Iris pigment epithelial cell (primary cell): ENCODE measurements at regions not wholly inside any gene's neighbourhood (a gene's known extent, or its start where the extent isn't known, plus 50 kb on each side); places are given as distances from the start of the nearest gene placed in this dataset.
"Not testable (repeated sequence)": the region's sequence is repeated elsewhere in the genome, so short reads cannot be mapped to it uniquely, and the experiment has no call there.

Source experiments
- DNase-seq: peaks from one replicate; pipeline ENCODE4 v3.0.0-alpha.2; 2011; ENCODE audit warnings: low read depth

GRCh38 chr13:24618011-24618955, 61.9 kb upstream of the ATP12A start:
- peak; percentile 9 for DNase-seq

DNA sequence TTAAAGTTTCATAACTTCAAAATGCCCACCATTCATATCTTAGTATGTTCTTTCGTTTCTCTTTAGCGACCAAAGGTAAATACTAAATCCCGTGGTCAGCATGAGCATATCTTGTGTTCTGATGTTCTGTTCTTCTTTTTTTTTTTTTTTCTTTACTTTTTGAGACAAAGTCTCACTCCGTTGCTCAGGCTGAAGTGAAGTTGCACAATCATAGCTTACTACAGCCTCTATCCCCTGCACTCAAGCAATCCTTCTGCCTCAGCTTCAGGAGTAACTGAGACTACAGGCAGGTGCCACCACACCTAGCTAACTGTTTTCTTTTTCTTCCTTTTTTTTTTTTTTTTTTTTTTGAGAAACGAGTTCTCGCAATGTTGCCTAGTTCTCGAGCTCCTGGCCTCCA, 60.9 kb upstream of the ATP12A start:
- DNase-seq: no peak

DNA sequence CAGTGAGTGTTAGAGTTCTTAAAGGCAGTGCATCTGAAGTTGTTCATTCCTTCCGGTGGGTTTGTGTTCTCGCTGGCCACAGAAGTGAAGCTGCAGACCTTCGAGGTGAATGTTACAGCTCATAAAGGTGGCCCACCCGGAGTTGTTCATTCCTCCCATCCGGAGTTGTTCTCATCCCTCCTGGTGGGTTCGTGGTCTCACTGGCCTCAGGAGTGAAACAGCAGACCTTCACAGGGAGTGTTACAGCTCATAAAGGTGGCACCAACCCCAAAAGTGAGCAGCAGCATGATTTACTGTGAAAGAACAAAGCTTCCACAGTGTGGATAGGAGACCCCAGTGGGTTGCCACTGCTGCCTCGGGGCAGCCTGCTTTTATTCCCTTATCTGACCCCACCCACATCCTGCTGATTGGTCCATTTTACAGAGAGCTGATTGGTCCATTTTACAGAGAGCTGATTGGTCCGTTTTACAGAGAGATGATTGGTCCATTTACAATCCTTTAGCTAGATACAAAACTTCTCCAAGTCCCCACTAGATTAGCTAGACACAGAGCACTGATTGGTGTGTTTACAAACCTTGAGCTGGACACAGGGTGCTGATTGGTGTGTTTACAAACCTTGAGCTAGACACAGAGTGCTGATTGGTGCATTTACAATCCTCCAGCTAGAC, 57.6 kb upstream of the ATP12A start:
- DNase-seq: not testable (repeated sequence)

DNA sequence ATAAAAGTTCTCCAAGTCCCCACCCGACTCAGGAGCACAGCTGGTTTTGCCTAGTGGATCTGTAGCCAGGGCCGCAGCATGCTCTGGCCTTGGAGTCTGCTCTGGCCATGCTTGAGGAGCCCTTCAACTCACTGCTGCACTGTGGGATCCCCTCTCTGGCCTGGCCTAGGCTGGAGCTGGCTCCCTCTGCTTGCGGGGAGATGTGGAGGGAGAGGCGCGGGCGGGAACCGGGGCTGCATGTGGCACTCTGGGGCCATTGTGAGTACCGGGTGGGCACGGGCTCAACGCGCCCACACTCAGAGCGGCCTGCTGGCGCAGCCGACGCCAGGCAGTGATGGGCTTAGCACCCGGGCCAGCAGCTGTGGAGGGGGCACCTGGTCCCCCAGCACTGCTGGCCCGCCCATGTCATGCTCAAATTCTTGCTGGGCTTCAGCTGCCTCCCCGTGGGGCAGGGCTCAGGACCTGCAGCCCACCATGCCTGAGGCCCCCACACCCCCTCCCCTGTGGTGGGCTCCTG, 57.0 kb upstream of the ATP12A start:
- DNase-seq: no peak

DNA sequence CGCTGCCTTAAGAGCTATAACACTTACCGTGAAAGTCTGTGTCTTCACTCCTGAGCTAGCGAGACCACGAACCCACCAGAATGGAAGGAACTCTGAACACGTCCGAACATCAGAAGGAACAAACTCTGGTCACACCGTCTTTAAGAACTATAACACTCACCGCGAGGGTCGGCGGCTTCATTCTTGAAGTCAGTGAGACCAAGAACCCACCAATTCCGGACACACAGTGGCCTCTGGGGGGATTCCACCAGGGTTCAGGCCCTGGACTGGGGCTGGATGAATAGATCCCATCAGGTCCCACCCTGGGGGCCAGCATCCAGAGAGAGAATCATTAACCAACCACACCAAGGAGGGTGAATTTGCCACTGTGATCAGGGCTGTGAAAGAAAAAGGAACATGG, 55.8 kb upstream of the ATP12A start:
- DNase-seq: no peak

GRCh38 chr13:24624801-24625231, 55.4 kb upstream of the ATP12A start:
- DNase-seq: no peak

- peak; percentile 17 for DNase-seq
These were observed 54.9 kb upstream of the ATP12A start for GRCh38 chr13:24625331-24625731.

DNA sequence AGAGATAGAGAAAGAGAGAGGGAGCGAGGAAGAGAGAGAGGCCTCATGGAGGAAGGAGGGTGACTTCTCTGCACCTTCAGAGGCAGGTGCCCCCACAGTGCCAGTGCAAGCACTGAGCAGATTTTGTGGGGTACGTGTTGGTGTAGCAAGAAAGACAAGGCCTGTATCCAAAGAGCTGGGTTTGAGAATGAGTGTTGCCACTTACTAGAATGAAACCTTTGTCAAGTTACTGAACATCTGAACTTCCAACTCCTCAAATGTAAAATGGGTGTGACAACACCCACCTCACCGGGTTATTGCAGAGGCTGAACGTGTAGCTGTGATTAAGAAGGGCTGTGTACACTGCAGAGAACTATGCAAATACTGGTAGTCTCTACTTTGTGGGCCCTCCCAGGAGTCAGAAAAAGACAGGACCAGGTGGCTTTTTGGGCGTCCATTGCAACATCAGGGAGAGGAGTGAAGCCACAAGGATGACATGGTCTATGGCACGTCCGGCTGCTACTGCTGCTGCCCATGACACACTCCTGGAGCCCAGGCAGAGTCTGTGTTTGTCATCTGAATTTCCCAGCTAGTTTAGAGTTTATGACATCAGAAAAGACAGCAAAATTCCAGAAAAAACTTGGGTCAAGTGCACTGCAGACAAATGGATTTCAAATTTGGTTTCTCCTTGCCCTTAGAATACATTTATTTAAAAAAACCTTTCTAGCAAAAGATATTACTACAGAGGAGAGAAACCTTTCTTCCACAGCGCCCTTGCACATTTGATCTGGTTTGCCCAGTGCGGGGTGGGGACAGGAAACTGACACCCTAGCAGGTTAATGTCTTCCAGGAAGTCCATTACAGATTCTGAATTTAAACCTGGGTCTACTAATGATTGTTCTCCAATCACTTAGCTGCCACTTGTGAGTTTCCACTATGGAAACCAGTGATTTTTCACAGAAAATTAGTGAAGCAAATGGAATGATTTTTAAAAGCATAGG, 54.0 kb upstream of the ATP12A start:
- no peak for DNase-seq

GRCh38 chr13:24627090-24627714, 53.0 kb upstream of the ATP12A start:
- no peak for DNase-seq

DNA sequence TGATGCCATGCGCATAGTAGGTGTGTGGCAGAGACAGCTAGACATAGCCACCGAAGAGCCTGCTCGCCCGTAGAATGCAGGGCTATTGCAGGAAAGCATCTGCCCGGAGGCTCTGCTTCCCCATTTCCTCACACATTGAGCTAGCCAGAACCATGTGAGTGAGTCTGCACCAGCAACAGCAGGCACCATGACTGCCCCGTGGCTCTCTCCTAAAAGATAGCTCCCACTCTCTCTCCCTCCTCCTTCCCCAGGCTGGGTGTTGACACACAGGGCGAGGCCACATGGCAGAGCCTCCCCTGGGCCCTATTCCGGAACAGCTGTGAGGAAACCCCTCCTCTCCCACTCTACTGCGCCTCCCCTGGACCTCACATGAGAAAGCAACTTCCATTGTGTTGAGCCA, 52.3 kb upstream of the ATP12A start:
- no peak for DNase-seq

- DNase-seq: peak; percentile 39
These were observed 50.9 kb upstream of the ATP12A start for GRCh38 chr13:24629320-24629719.

DNA sequence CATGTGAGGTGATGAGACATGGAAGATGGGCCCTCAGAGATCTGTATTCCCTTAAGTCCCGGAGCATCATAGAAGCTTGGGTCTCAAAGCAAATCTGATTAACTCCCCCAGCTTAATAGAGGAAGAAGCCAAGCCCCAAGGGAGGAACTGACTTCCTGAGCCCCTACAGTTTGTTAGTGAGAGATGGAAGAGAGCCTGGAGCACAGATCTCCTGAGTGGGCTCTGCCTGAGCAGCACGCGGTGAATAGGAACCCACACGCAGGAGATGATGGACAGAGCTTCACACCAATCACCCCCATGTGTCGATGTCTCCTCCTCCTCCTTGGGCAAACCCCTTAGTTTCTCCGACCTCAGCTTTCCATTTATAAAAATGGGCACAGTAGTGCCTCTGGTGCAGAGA, 50.1 kb upstream of the ATP12A start:
- no peak for DNase-seq
